NT2/D1 (cell line): ENCODE measurements at regions not wholly inside any gene's neighbourhood (a gene's known extent, or its start where the extent isn't known, plus 50 kb on each side); places are given as distances from the start of the nearest gene placed in this dataset.

Source experiments
- DNase-seq: peaks from one replicate; pipeline ENCODE4 v3.0.0-alpha.2; 2011; ENCODE audit warnings: low read depth, low spot score
- H3K27me3 ChIP-seq: 2 replicates; pipeline ENCODE4 v1.6.0; 2011; ENCODE audit warnings: mild to moderate bottlenecking; ENCODE audit not compliant: insufficient read length, insufficient read depth
- H3K36me3 ChIP-seq: 2 replicates; pipeline ENCODE4 v1.6.1; 2011; ENCODE audit warnings: mild to moderate bottlenecking, low read length, mixed read lengths; ENCODE audit not compliant: insufficient read depth, insufficient read length
- H3K4me1 ChIP-seq: 2 replicates; pipeline ENCODE4 v1.5.1; 2011; ENCODE audit not compliant: insufficient read depth, insufficient read length
- H3K4me3 ChIP-seq: 2 replicates; pipeline ENCODE4 v1.5.1; 2011; ENCODE audit warnings: low read depth; ENCODE audit not compliant: insufficient read length
- H3K9ac ChIP-seq: 2 replicates; pipeline ENCODE4 v1.6.0; 2011; ENCODE audit warnings: low read depth; ENCODE audit not compliant: insufficient read length
- H3K9me3 ChIP-seq: 2 replicates; pipeline ENCODE4 v1.5.1; 2011; ENCODE audit warnings: mild to moderate bottlenecking, low read length; ENCODE audit not compliant: insufficient read depth
- SUZ12 ChIP-seq: IDR thresholded peaks from 2 replicates; pipeline ENCODE4 v1.6.1; 2011; ENCODE audit not compliant: insufficient read length, insufficient read depth; ENCODE audit errors: extremely low read depth
- YY1 ChIP-seq: IDR thresholded peaks from 2 replicates; pipeline ENCODE4 v1.6.1; 2011; ENCODE audit not compliant: insufficient read length, insufficient read depth
- ZNF274 ChIP-seq: IDR thresholded peaks from 2 replicates; pipeline ENCODE4 v1.6.1; 2011; ENCODE audit warnings: mild to moderate bottlenecking, low read depth, low read length

- Histone ChIP-seq H3K36me3 (no peaks in the 10 kb centered on the region), H3K9ac (no peak overlapping the region), H3K27me3 (peaks cover 4% of the 10 kb centered on the region), H3K4me1 (no peaks in the 10 kb centered on the region), H3K9me3 (peaks cover 14% of the 10 kb centered on the region), H3K4me3 (no peak overlapping the region)
- TF ChIP-seq ZNF274 = no peak
- TF ChIP-seq YY1 = no peak
- TF ChIP-seq SUZ12 = no peak
- no peak for DNase-seq
These were observed 194.6 kb downstream of the CDH26 start for GRCh38 chr20:60152792-60153191.

- TF ChIP-seq SUZ12 (no peak), ZNF274 (no peak), YY1 (no peak)
- H3K36me3 ChIP-seq = no peaks in the 10 kb centered on the region
These were observed 202.4 kb downstream of the CDH26 start for GRCh38 chr20:60160451-60161145.

GRCh38 chr20:60167812-60168211 lies 209.6 kb downstream of the CDH26 start:
- H3K9ac ChIP-seq = no peak overlapping the region
- H3K4me3 ChIP-seq = no peak overlapping the region
- no peaks in the 10 kb centered on the region for H3K9me3 ChIP-seq
- peaks cover 2% of the 10 kb centered on the region for H3K27me3 ChIP-seq
- TF ChIP-seq YY1 (no peak), SUZ12 (no peak), ZNF274 (no peak)
- no peak for DNase-seq
- H3K36me3 ChIP-seq = no peaks in the 10 kb centered on the region
- H3K4me1 ChIP-seq = no peaks in the 10 kb centered on the region

More at GRCh38 chr20:60160451-60161145, 202.4 kb downstream of the CDH26 start:
- H3K4me3 ChIP-seq = no peak overlapping the region
- H3K27me3 ChIP-seq = no peaks in the 10 kb centered on the region
- DNase-seq = no peak
- no peaks in the 10 kb centered on the region for H3K4me1 ChIP-seq
- H3K9ac ChIP-seq = no peak overlapping the region
- H3K9me3 ChIP-seq = peaks cover 20% of the 10 kb centered on the region

GRCh38 chr20:60168963-60169362 lies 210.7 kb downstream of the CDH26 start:
- Histone ChIP-seq H3K36me3 (no peaks in the 10 kb centered on the region), H3K9me3 (no peaks in the 10 kb centered on the region), H3K4me3 (no peak overlapping the region), H3K27me3 (peaks cover 2% of the 10 kb centered on the region), H3K4me1 (no peaks in the 10 kb centered on the region), H3K9ac (no peak overlapping the region)
- TF ChIP-seq SUZ12 (no peak), YY1 (no peak), ZNF274 (no peak)
- no peak for DNase-seq

GRCh38 chr20:60170116-60170515 lies 211.9 kb downstream of the CDH26 start:
- H3K4me3 ChIP-seq = no peak overlapping the region
- H3K4me1 ChIP-seq = no peaks in the 10 kb centered on the region
- H3K9ac ChIP-seq = no peak overlapping the region
- H3K27me3 ChIP-seq = peaks cover 2% of the 10 kb centered on the region
- no peaks in the 10 kb centered on the region for H3K9me3 ChIP-seq
- H3K36me3 ChIP-seq = no peaks in the 10 kb centered on the region
- TF ChIP-seq ZNF274 (no peak), SUZ12 (no peak), YY1 (no peak)
- no peak for DNase-seq

- Histone ChIP-seq H3K27me3 (peaks cover 2% of the 10 kb centered on the region), H3K9me3 (no peaks in the 10 kb centered on the region), H3K4me3 (no peak overlapping the region), H3K36me3 (no peaks in the 10 kb centered on the region), H3K4me1 (no peaks in the 10 kb centered on the region), H3K9ac (no peak overlapping the region)
- TF ChIP-seq YY1 (no peak), ZNF274 (no peak), SUZ12 (no peak)
- DNase-seq = no peak
These were observed 213.1 kb downstream of the CDH26 start for GRCh38 chr20:60171313-60171712.

GRCh38 chr20:60171738-60172137 lies 213.5 kb downstream of the CDH26 start:
- no peak overlapping the region for H3K4me3 ChIP-seq
- H3K27me3 ChIP-seq = peaks cover 2% of the 10 kb centered on the region
- no peaks in the 10 kb centered on the region for H3K36me3 ChIP-seq
- no peak for DNase-seq
- H3K9me3 ChIP-seq = no peaks in the 10 kb centered on the region
- no peaks in the 10 kb centered on the region for H3K4me1 ChIP-seq
- TF ChIP-seq YY1 = no peak
- TF ChIP-seq ZNF274 = no peak
- no peak for TF ChIP-seq SUZ12
- no peak overlapping the region for H3K9ac ChIP-seq
